OCI-LY3 (cell line): ENCODE measurements at regions not wholly inside any gene's neighbourhood (a gene's known extent, or its start where the extent isn't known, plus 50 kb on each side); places are given as distances from the start of the nearest gene placed in this dataset.

Experiments
- CTCF ChIP-seq: fragments of 200-600, 300-600 bp; sonication (generic); IDR thresholded peaks from 2 replicates; pipeline ENCODE4 v1.5.1; 2014; ENCODE audit warnings: antibody characterized with exemption, low read length, low read depth
- EZH2phosphoT487 ChIP-seq: fragments of 200-600 bp; shearing (Covaris generic); IDR thresholded peaks from 2 replicates; pipeline ENCODE4 v1.6.1; 2018; ENCODE audit warnings: antibody characterized with exemption, mixed run types, low read depth

- TF ChIP-seq EZH2phosphoT487 (no peak), CTCF (no peak)
Measured at GRCh38 chr5:155914766-155915165, 412.2 kb upstream of the SGCD start.
